ENCODE measurements at regions not wholly inside any gene's neighbourhood (a gene's known extent, or its start where the extent isn't known, plus 50 kb on each side); places are given as distances from the start of the nearest gene placed in this dataset.
A peak's percentile ranks its signal among the peaks of the same experiment; 100 is the strongest.

DNA sequence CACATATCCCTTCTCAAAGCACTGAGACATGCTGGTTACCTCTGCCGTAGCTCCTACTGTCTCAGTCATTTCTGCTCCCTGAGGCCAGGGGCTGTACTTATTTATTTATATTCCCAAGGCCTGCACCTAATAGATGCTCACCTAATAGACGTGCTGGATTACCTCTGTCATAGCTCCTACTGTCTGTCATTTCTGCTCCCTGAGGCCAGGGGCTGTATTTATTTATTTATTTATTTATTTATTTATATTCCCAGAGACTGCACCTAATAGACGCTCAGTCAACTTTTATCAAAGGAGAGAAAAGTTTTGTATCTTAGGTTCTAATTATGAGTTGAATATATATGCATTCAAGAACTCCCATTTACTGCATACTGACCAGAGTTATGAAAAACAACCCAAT, 414.0 kb upstream of the TRIB2 start:
- no peak overlapping the region for H3K4me3 ChIP-seq (ENCODE audit: low read depth in 1 of 3, low read length in 3 of 3)
- H3K36me3 ChIP-seq (ENCODE audit: control insufficient read depth in 3 of 3, insufficient read depth in 2 of 3, low read depth in 1 of 3, low read length in 3 of 3) = no peaks in the 10 kb centered on the region
- 84 to 94% (median 89%) methylated on average over 3 of the region's 3 CpGs for WGBS, 3 donors
- FAIRE-seq (no peak), DNase-seq (no peak)
- H3K27me3 ChIP-seq (ENCODE audit: control insufficient read depth in 3 of 3, insufficient read depth in 3 of 3, low read length in 3 of 3) = no peaks in the 10 kb centered on the region
- no peak overlapping the region for H3K27ac ChIP-seq (ENCODE audit: low read depth in 1 of 3, low read length in 2 of 3)
- H3K4me1 ChIP-seq (ENCODE audit: control insufficient read depth in 3 of 3, insufficient read depth in 2 of 3, low read depth in 1 of 3, low read length in 2 of 3) = no peaks in the 10 kb centered on the region
- no peaks in the 10 kb centered on the region for H3K9me3 ChIP-seq (ENCODE audit: control insufficient read depth in 2 of 2, insufficient read depth in 1 of 2, low read depth in 1 of 2, low read length in 1 of 2)

DNA sequence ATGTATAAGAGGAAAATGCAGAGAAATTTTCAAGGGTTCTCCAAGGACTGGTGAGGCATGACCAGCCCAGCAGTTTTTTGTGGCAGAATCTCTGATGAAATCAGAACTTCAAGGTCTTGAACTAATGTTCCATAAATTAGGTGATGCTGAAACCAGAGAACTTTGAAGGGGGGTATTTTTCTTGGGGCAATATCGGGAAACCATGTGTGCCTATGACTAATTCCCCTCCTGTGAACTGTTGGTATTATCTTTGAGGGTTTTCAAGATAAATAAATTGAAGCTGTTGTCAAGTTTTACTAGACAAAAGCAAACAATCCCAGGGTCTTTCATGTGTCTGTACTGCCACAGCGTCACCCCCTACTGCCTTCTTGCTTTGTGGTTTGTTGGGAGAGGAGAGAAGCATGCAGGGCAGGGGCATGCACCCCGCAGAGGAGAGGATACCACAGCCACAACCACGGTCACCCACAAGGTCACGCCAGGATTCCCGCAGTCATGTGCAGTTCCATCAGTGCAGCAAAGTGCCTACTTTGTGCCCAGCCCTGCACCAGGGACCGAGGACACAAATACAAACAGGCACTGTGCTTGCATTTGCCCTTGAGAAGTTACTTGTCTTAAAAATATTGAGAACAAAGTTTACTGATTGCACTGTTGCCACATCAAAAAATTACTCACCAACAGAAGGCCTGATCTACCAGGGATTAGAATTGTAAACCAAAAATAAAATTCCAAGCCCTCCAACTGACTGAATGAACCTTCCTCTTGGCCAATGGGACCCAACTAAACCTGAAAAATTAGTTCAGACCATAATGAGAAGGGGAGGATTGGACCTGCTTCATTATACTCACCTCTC, 413.3 kb upstream of the TRIB2 start:
- 46 to 56% (median 52%) methylated on average over 7 of the region's 7 CpGs for WGBS, 3 donors
- DNase-seq (no peak), FAIRE-seq (no peak)
- no peaks in the 10 kb centered on the region for H3K36me3 ChIP-seq (ENCODE audit: control insufficient read depth in 3 of 3, insufficient read depth in 2 of 3, low read depth in 1 of 3, low read length in 3 of 3)
- no peaks in the 10 kb centered on the region for H3K4me1 ChIP-seq (ENCODE audit: control insufficient read depth in 3 of 3, insufficient read depth in 2 of 3, low read depth in 1 of 3, low read length in 2 of 3)
- H3K27ac ChIP-seq (ENCODE audit: low read depth in 1 of 3, low read length in 2 of 3) = no peak overlapping the region
- H3K9me3 ChIP-seq (ENCODE audit: control insufficient read depth in 2 of 2, insufficient read depth in 1 of 2, low read depth in 1 of 2, low read length in 1 of 2) = no peaks in the 10 kb centered on the region
- no peaks in the 10 kb centered on the region for H3K27me3 ChIP-seq (ENCODE audit: control insufficient read depth in 3 of 3, insufficient read depth in 3 of 3, low read length in 3 of 3)
- H3K4me3 ChIP-seq (ENCODE audit: low read depth in 1 of 3, low read length in 3 of 3) = no peak overlapping the region

- Histone ChIP-seq H3K27ac (ENCODE audit: low read depth in 1 of 3, low read length in 2 of 3) (no peak overlapping the region), H3K4me3 (ENCODE audit: low read depth in 1 of 3, low read length in 3 of 3) (no peak overlapping the region), H3K27me3 (ENCODE audit: control insufficient read depth in 3 of 3, insufficient read depth in 3 of 3, low read length in 3 of 3) (no peaks in the 10 kb centered on the region), H3K36me3 (ENCODE audit: control insufficient read depth in 3 of 3, insufficient read depth in 2 of 3, low read depth in 1 of 3, low read length in 3 of 3) (no peaks in the 10 kb centered on the region), H3K9me3 (ENCODE audit: control insufficient read depth in 2 of 2, insufficient read depth in 1 of 2, low read depth in 1 of 2, low read length in 1 of 2) (no peaks in the 10 kb centered on the region), H3K4me1 (ENCODE audit: control insufficient read depth in 3 of 3, insufficient read depth in 2 of 3, low read depth in 1 of 3, low read length in 2 of 3) (no peaks in the 10 kb centered on the region)
- no peak for DNase-seq
- no peak for FAIRE-seq
- WGBS, 3 donors = 40 to 50% (median 49%) methylated on average over 2 of the region's 2 CpGs
Observed at GRCh38 chr2:12304564-12305171, 412.1 kb upstream of the TRIB2 start.

DNA sequence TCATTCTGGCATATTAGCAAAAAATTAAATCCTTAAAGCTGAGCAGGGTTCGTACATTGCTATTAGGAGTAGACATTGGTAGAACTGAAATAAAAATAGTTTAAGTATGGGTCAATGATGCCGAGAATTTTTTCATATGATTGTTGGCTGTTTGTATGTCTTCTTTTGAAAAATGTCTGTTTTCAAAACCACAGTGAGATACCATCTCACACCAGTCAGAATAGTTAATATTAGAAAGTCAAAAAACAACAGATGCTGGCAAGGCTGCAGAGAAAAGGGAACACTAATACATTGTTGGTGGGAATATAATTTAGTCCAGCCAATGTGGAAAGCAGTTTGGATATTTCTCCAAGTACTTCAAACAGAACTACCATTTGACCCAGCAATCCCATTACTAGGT, 410.8 kb upstream of the TRIB2 start:
- no peaks in the 10 kb centered on the region for H3K27me3 ChIP-seq (ENCODE audit: control insufficient read depth in 3 of 3, insufficient read depth in 3 of 3, low read length in 3 of 3)
- WGBS, 3 donors = 66 to 72% (median 70%) methylated on average over 2 of the region's 2 CpGs
- no peaks in the 10 kb centered on the region for H3K4me1 ChIP-seq (ENCODE audit: control insufficient read depth in 3 of 3, insufficient read depth in 2 of 3, low read depth in 1 of 3, low read length in 2 of 3)
- no peaks in the 10 kb centered on the region for H3K9me3 ChIP-seq (ENCODE audit: control insufficient read depth in 2 of 2, insufficient read depth in 1 of 2, low read depth in 1 of 2, low read length in 1 of 2)
- no peak overlapping the region for H3K4me3 ChIP-seq (ENCODE audit: low read depth in 1 of 3, low read length in 3 of 3)
- FAIRE-seq (no peak), DNase-seq (no peak)
- no peaks in the 10 kb centered on the region for H3K36me3 ChIP-seq (ENCODE audit: control insufficient read depth in 3 of 3, insufficient read depth in 2 of 3, low read depth in 1 of 3, low read length in 3 of 3)
- H3K27ac ChIP-seq (ENCODE audit: low read depth in 1 of 3, low read length in 2 of 3) = no peak overlapping the region

- DNase-seq = no peak
- no peak overlapping the region for H3K4me3 ChIP-seq (ENCODE audit: low read depth in 1 of 3, low read length in 3 of 3)
- H3K27ac ChIP-seq (ENCODE audit: low read depth in 1 of 3, low read length in 2 of 3) = no peak overlapping the region
- no peaks in the 10 kb centered on the region for H3K36me3 ChIP-seq (ENCODE audit: control insufficient read depth in 3 of 3, insufficient read depth in 2 of 3, low read depth in 1 of 3, low read length in 3 of 3)
- H3K27me3 ChIP-seq (ENCODE audit: control insufficient read depth in 3 of 3, insufficient read depth in 3 of 3, low read length in 3 of 3) = no peaks in the 10 kb centered on the region
- H3K4me1 ChIP-seq (ENCODE audit: control insufficient read depth in 3 of 3, insufficient read depth in 2 of 3, low read depth in 1 of 3, low read length in 2 of 3) = peaks cover 0 to 6% (median 0%) of the 10 kb centered on the region in 3 donors
- H3K9me3 ChIP-seq (ENCODE audit: control insufficient read depth in 2 of 2, insufficient read depth in 1 of 2, low read depth in 1 of 2, low read length in 1 of 2) = no peaks in the 10 kb centered on the region
- FAIRE-seq = no peak
Observed at GRCh38 chr2:12310399-12310798, 406.3 kb upstream of the TRIB2 start.

GRCh38 chr2:12313445-12314126, 403.1 kb upstream of the TRIB2 start:
- Histone ChIP-seq H3K36me3 (ENCODE audit: control insufficient read depth in 3 of 3, insufficient read depth in 2 of 3, low read depth in 1 of 3, low read length in 3 of 3) (no peaks in the 10 kb centered on the region), H3K4me1 (ENCODE audit: control insufficient read depth in 3 of 3, insufficient read depth in 2 of 3, low read depth in 1 of 3, low read length in 2 of 3) (peaks cover 0 to 6% (median 0%) of the 10 kb centered on the region in 3 donors), H3K9me3 (ENCODE audit: control insufficient read depth in 2 of 2, insufficient read depth in 1 of 2, low read depth in 1 of 2, low read length in 1 of 2) (no peaks in the 10 kb centered on the region), H3K27ac (ENCODE audit: low read depth in 1 of 3, low read length in 2 of 3) (peak overlapping the region in 1 of 3 donors; percentile 32), H3K4me3 (ENCODE audit: low read depth in 1 of 3, low read length in 3 of 3) (no peak overlapping the region), H3K27me3 (ENCODE audit: control insufficient read depth in 3 of 3, insufficient read depth in 3 of 3, low read length in 3 of 3) (no peaks in the 10 kb centered on the region)
- FAIRE-seq (no peak), DNase-seq (peak in 1 of 2 donors; percentile 6)
- WGBS, 3 donors = 47 to 69% (median 54%) methylated on average over 6 of the region's 6 CpGs

GRCh38 chr2:12314127-12314760, 402.5 kb upstream of the TRIB2 start:
- H3K4me1 ChIP-seq (ENCODE audit: control insufficient read depth in 3 of 3, insufficient read depth in 2 of 3, low read depth in 1 of 3, low read length in 2 of 3) = peaks cover 0 to 6% (median 0%) of the 10 kb centered on the region in 3 donors
- H3K27ac ChIP-seq (ENCODE audit: low read depth in 1 of 3, low read length in 2 of 3) = peak overlapping the region in 1 of 3 donors; percentile 32
- H3K9me3 ChIP-seq (ENCODE audit: control insufficient read depth in 2 of 2, insufficient read depth in 1 of 2, low read depth in 1 of 2, low read length in 1 of 2) = no peaks in the 10 kb centered on the region
- DNase-seq = peak in 1 of 2 donors; percentile 9
- no peak overlapping the region for H3K4me3 ChIP-seq (ENCODE audit: low read depth in 1 of 3, low read length in 3 of 3)
- H3K27me3 ChIP-seq (ENCODE audit: control insufficient read depth in 3 of 3, insufficient read depth in 3 of 3, low read length in 3 of 3) = no peaks in the 10 kb centered on the region
- FAIRE-seq = no peak
- H3K36me3 ChIP-seq (ENCODE audit: control insufficient read depth in 3 of 3, insufficient read depth in 2 of 3, low read depth in 1 of 3, low read length in 3 of 3) = no peaks in the 10 kb centered on the region
- 69 to 74% (median 70%) methylated on average over 8 of the region's 8 CpGs for WGBS, 3 donors

- Histone ChIP-seq H3K9me3 (ENCODE audit: control insufficient read depth in 2 of 2, insufficient read depth in 1 of 2, low read depth in 1 of 2, low read length in 1 of 2) (no peaks in the 10 kb centered on the region), H3K4me3 (ENCODE audit: low read depth in 1 of 3, low read length in 3 of 3) (no peak overlapping the region), H3K4me1 (ENCODE audit: control insufficient read depth in 3 of 3, insufficient read depth in 2 of 3, low read depth in 1 of 3, low read length in 2 of 3) (peaks cover 0 to 6% (median 0%) of the 10 kb centered on the region in 3 donors), H3K27me3 (ENCODE audit: control insufficient read depth in 3 of 3, insufficient read depth in 3 of 3, low read length in 3 of 3) (no peaks in the 10 kb centered on the region), H3K36me3 (ENCODE audit: control insufficient read depth in 3 of 3, insufficient read depth in 2 of 3, low read depth in 1 of 3, low read length in 3 of 3) (no peaks in the 10 kb centered on the region), H3K27ac (ENCODE audit: low read depth in 1 of 3, low read length in 2 of 3) (no peak overlapping the region)
- WGBS, 3 donors = 86 to 91% (median 90%) methylated on average over 3 of the region's 3 CpGs
- FAIRE-seq (no peak), DNase-seq (no peak)
Observed at GRCh38 chr2:12315224-12315623, 401.5 kb upstream of the TRIB2 start.
